Activated effector memory CD4-positive, alpha-beta T cell treated with anti-CD3 and anti-CD28 coated beads, Interleukin-2, amount 50 U/mL, for 16 hours (primary cell): ENCODE measurements at regions not wholly inside any gene's neighbourhood (a gene's known extent, or its start where the extent isn't known, plus 50 kb on each side); places are given as distances from the start of the nearest gene placed in this dataset.
"Not testable (repeated sequence)": the region's sequence is repeated elsewhere in the genome, so short reads cannot be mapped to it uniquely, and the experiment has no call there.

Source experiments
- DNase-seq: peaks from one replicate; pipeline ENCODE4 v3.0.0-alpha.2; 2020

- no peak for DNase-seq
These were observed 328.2 kb upstream of the MEX3C start for GRCh38 chr18:51525453-51526225.

GRCh38 chr18:51527826-51528225 lies 330.3 kb upstream of the MEX3C start:
- no peak for DNase-seq

GRCh38 chr18:51531501-51531900 lies 334.0 kb upstream of the MEX3C start:
- DNase-seq: no peak

GRCh38 chr18:51537487-51537886 lies 340.0 kb upstream of the MEX3C start:
- DNase-seq: no peak

GRCh38 chr18:51540562-51540961 lies 343.1 kb upstream of the MEX3C start:
- no peak for DNase-seq

- DNase-seq: no peak
These were observed 343.7 kb upstream of the MEX3C start for GRCh38 chr18:51541230-51541629.

- no peak for DNase-seq
These were observed 346.2 kb upstream of the MEX3C start for GRCh38 chr18:51543658-51544155.

- no peak for DNase-seq
These were observed 348.0 kb upstream of the MEX3C start for GRCh38 chr18:51545446-51545845.

- no peak for DNase-seq
These were observed 361.9 kb upstream of the MEX3C start for GRCh38 chr18:51559198-51559901.

- DNase-seq: no peak
These were observed 362.4 kb upstream of the MEX3C start for GRCh38 chr18:51559902-51560287.

GRCh38 chr18:51561821-51562220 lies 364.3 kb upstream of the MEX3C start:
- DNase-seq: no peak

GRCh38 chr18:51562866-51563265 lies 365.4 kb upstream of the MEX3C start:
- DNase-seq: no peak

GRCh38 chr18:51563396-51563795 lies 365.9 kb upstream of the MEX3C start:
- DNase-seq: no peak

- DNase-seq: no peak
These were observed 370.7 kb upstream of the MEX3C start for GRCh38 chr18:51568151-51568550.

GRCh38 chr18:51569153-51569552 lies 371.7 kb upstream of the MEX3C start:
- DNase-seq: no peak

- DNase-seq: no peak
These were observed 372.1 kb upstream of the MEX3C start for GRCh38 chr18:51569561-51569960.

GRCh38 chr18:51570071-51570470 lies 372.6 kb upstream of the MEX3C start:
- DNase-seq: not testable (repeated sequence)

GRCh38 chr18:51573886-51574285 lies 376.4 kb upstream of the MEX3C start:
- DNase-seq: not testable (repeated sequence)

- no peak for DNase-seq
These were observed 377.7 kb upstream of the MEX3C start for GRCh38 chr18:51575171-51575570.

- DNase-seq: no peak
These were observed 381.0 kb upstream of the MEX3C start for GRCh38 chr18:51578406-51578980.

GRCh38 chr18:51580580-51580979 lies 383.1 kb upstream of the MEX3C start:
- DNase-seq: no peak

- no peak for DNase-seq
These were observed 385.1 kb upstream of the MEX3C start for GRCh38 chr18:51582551-51582950.

GRCh38 chr18:51588616-51589015 lies 391.1 kb upstream of the MEX3C start:
- no peak for DNase-seq

- no peak for DNase-seq
These were observed 396.4 kb upstream of the MEX3C start for GRCh38 chr18:51593931-51594330.
